ENCODE measurements at regions not wholly inside any gene's neighbourhood (a gene's known extent, or its start where the extent isn't known, plus 50 kb on each side); places are given as distances from the start of the nearest gene placed in this dataset.

- TF ChIP-seq, protein P1, sequence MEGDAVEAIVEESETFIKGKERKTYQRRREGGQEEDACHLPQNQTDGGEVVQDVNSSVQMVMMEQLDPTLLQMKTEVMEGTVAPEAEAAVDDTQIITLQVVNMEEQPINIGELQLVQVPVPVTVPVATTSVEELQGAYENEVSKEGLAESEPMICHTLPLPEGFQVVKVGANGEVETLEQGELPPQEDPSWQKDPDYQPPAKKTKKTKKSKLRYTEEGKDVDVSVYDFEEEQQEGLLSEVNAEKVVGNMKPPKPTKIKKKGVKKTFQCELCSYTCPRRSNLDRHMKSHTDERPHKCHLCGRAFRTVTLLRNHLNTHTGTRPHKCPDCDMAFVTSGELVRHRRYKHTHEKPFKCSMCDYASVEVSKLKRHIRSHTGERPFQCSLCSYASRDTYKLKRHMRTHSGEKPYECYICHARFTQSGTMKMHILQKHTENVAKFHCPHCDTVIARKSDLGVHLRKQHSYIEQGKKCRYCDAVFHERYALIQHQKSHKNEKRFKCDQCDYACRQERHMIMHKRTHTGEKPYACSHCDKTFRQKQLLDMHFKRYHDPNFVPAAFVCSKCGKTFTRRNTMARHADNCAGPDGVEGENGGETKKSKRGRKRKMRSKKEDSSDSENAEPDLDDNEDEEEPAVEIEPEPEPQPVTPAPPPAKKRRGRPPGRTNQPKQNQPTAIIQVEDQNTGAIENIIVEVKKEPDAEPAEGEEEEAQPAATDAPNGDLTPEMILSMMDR (IDR thresholded peaks at IDR 0.05; ENCODE audit: low read depth, low read length) = no peak
- TF ChIP-seq EZH2phosphoT487 (IDR thresholded peaks at IDR 0.05; ENCODE audit: low read depth) = no peak
Measured at GRCh38 chr4:77449171-77449570, 156.4 kb upstream of the CXCL13 start.
